ENCODE measurements at regions not wholly inside any gene's neighbourhood (a gene's known extent, or its start where the extent isn't known, plus 50 kb on each side); places are given as distances from the start of the nearest gene placed in this dataset.

GRCh38 chr10:18773180-18773579, 113.9 kb downstream of the ARL5B start:
- Histone ChIP-seq H3K4me2 (ENCODE audit: low read length) (no peak overlapping the region), H4K20me1 (ENCODE audit: insufficient read depth, low read length) (no peaks in the 10 kb centered on the region), H3K9me2 (ENCODE audit: insufficient read depth, low read length) (no peaks in the 10 kb centered on the region), H3K27ac (ENCODE audit: low read depth, low read length, poor library complexity, severe bottlenecking) (no peak overlapping the region), H3K4me3 (ENCODE audit: low read depth, low read length, poor library complexity, severe bottlenecking) (no peak overlapping the region), H3K9me3 (ENCODE audit: low read length) (no peaks in the 10 kb centered on the region), H2AFZ (ENCODE audit: low read length) (no peak overlapping the region), H3K79me2 (ENCODE audit: insufficient read depth, low read depth, low read length) (no peaks in the 10 kb centered on the region), H3K4me1 (ENCODE audit: insufficient read depth, low read length, poor library complexity, severe bottlenecking) (no peaks in the 10 kb centered on the region), H3K36me3 (ENCODE audit: insufficient read depth, low read length) (no peaks in the 10 kb centered on the region)
- POLR2A ChIA-PET = no interaction called here
- intact Hi-C loops (cut with micrococcal nuclease; ENCODE audit: unreplicated experiment) = no loop called here
- TF ChIP-seq EZH2phosphoT487 (IDR thresholded peaks at IDR 0.05; ENCODE audit: borderline replicate concordance, low read depth, low read length) (no peak), CTCF (conservative IDR thresholded peaks at IDR 0.05; ENCODE audit: low read length) (no peak)
- CTCF ChIA-PET (ENCODE audit: unreplicated experiment) = no interaction called here
- no peak for DNase-seq (ENCODE audit: low spot score)
- no TSS peak for BruUV-seq (replicated peaks)

DNA sequence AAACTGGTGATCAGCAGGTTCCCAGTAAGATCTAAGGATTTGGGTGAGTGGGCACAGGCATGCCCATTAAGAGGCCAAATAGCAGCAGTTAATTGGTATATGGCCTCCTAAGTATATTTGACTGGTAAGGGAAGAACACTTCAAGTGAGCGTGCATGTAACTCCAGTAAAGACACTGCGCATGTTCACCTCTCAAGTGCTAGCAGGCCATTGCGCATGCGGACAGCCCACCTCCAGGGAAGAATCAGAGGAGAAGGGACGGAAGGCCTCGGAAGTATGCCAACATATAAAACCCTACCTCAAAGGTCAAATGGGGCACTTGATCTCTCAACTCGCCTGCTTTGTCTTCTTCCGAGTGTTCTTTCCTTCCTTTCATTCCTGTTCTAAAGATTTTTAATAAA, 118.0 kb downstream of the ARL5B start:
- CTCF ChIA-PET (ENCODE audit: unreplicated experiment) = no interaction called here
- Histone ChIP-seq H3K27ac (ENCODE audit: low read depth, low read length, poor library complexity, severe bottlenecking) (no peak overlapping the region), H4K20me1 (ENCODE audit: insufficient read depth, low read length) (no peaks in the 10 kb centered on the region), H3K9me2 (ENCODE audit: insufficient read depth, low read length) (no peaks in the 10 kb centered on the region), H2AFZ (ENCODE audit: low read length) (no peak overlapping the region), H3K36me3 (ENCODE audit: insufficient read depth, low read length) (no peaks in the 10 kb centered on the region), H3K4me1 (ENCODE audit: insufficient read depth, low read length, poor library complexity, severe bottlenecking) (no peaks in the 10 kb centered on the region), H3K9me3 (ENCODE audit: low read length) (no peaks in the 10 kb centered on the region), H3K4me2 (ENCODE audit: low read length) (no peak overlapping the region), H3K4me3 (ENCODE audit: low read depth, low read length, poor library complexity, severe bottlenecking) (no peak overlapping the region), H3K79me2 (ENCODE audit: insufficient read depth, low read depth, low read length) (no peaks in the 10 kb centered on the region)
- POLR2A ChIA-PET = interaction anchor here (0.6 kb wide), 1 partner anchor 408 kb away, joined by 3 read pairs; no protein-coding TSS in a partner anchor
- no peak for TF ChIP-seq EZH2phosphoT487 (IDR thresholded peaks at IDR 0.05; ENCODE audit: borderline replicate concordance, low read depth, low read length)
- TF ChIP-seq CTCF (conservative IDR thresholded peaks at IDR 0.05; ENCODE audit: low read length) = no peak
- intact Hi-C loops (cut with micrococcal nuclease; ENCODE audit: unreplicated experiment) = no loop called here
- no peak for DNase-seq (ENCODE audit: low spot score)
- no TSS peak for BruUV-seq (replicated peaks)

- no peak overlapping the region for H3K4me3 ChIP-seq (ENCODE audit: low read depth, low read length, poor library complexity, severe bottlenecking)
- POLR2A ChIA-PET = no interaction called here
- CTCF ChIA-PET (ENCODE audit: unreplicated experiment) = no interaction called here
- no peak overlapping the region for H3K27ac ChIP-seq (ENCODE audit: low read depth, low read length, poor library complexity, severe bottlenecking)
- H3K79me2 ChIP-seq (ENCODE audit: insufficient read depth, low read depth, low read length) = no peaks in the 10 kb centered on the region
- no TSS peak for BruUV-seq (replicated peaks)
- no peak for DNase-seq (ENCODE audit: low spot score)
- no peaks in the 10 kb centered on the region for H4K20me1 ChIP-seq (ENCODE audit: insufficient read depth, low read length)
- H3K4me1 ChIP-seq (ENCODE audit: insufficient read depth, low read length, poor library complexity, severe bottlenecking) = no peaks in the 10 kb centered on the region
- intact Hi-C loops (cut with micrococcal nuclease; ENCODE audit: unreplicated experiment) = no loop called here
- no peaks in the 10 kb centered on the region for H3K9me2 ChIP-seq (ENCODE audit: insufficient read depth, low read length)
- TF ChIP-seq EZH2phosphoT487 (IDR thresholded peaks at IDR 0.05; ENCODE audit: borderline replicate concordance, low read depth, low read length) = no peak
- no peak for TF ChIP-seq CTCF (conservative IDR thresholded peaks at IDR 0.05; ENCODE audit: low read length)
- no peak overlapping the region for H3K4me2 ChIP-seq (ENCODE audit: low read length)
- no peak overlapping the region for H2AFZ ChIP-seq (ENCODE audit: low read length)
- H3K9me3 ChIP-seq (ENCODE audit: low read length) = no peaks in the 10 kb centered on the region
- H3K36me3 ChIP-seq (ENCODE audit: insufficient read depth, low read length) = no peaks in the 10 kb centered on the region
Measured at GRCh38 chr10:18786478-18786877, 127.2 kb downstream of the ARL5B start.
